ENCODE measurements at regions not wholly inside any gene's neighbourhood (a gene's known extent, or its start where the extent isn't known, plus 50 kb on each side); places are given as distances from the start of the nearest gene placed in this dataset.
"Not testable (repeated sequence)": the region's sequence is repeated elsewhere in the genome, so short reads cannot be mapped to it uniquely, and the experiment has no call there.

- TF ChIP-seq ZFX (IDR thresholded peaks at IDR 0.05; ENCODE audit: borderline replicate concordance) (no peak), CTCF (IDR thresholded peaks at IDR 0.05) (no peak)
- no peak overlapping the region for H3K27ac ChIP-seq
Observed at GRCh38 chr3:150327678-150328653, 80.1 kb upstream of the TSC22D2 start.

GRCh38 chr3:150324788-150325187, 83.3 kb upstream of the TSC22D2 start:
- TF ChIP-seq CTCF (IDR thresholded peaks at IDR 0.05) (no peak), ZFX (IDR thresholded peaks at IDR 0.05; ENCODE audit: borderline replicate concordance) (no peak)
- no peak overlapping the region for H3K27ac ChIP-seq

- H3K27ac ChIP-seq = no peak overlapping the region
- TF ChIP-seq CTCF (IDR thresholded peaks at IDR 0.05) (no peak), ZFX (IDR thresholded peaks at IDR 0.05; ENCODE audit: borderline replicate concordance) (no peak)
Observed at GRCh38 chr3:150324245-150324644, 83.9 kb upstream of the TSC22D2 start.

GRCh38 chr3:150323770-150324169, 84.3 kb upstream of the TSC22D2 start:
- no peak overlapping the region for H3K27ac ChIP-seq
- no peak for TF ChIP-seq CTCF (IDR thresholded peaks at IDR 0.05)
- TF ChIP-seq ZFX (IDR thresholded peaks at IDR 0.05; ENCODE audit: borderline replicate concordance) = no peak

- not testable (repeated sequence) for H3K27ac ChIP-seq
Observed at GRCh38 chr3:150323091-150323490, 85.0 kb upstream of the TSC22D2 start.

- H3K27ac ChIP-seq = not testable (repeated sequence)
Observed at GRCh38 chr3:150320971-150321370, 87.1 kb upstream of the TSC22D2 start.

GRCh38 chr3:150319900-150320299, 88.2 kb upstream of the TSC22D2 start:
- no peak for TF ChIP-seq CTCF (IDR thresholded peaks at IDR 0.05)
- no peak for TF ChIP-seq ZFX (IDR thresholded peaks at IDR 0.05; ENCODE audit: borderline replicate concordance)
- no peak overlapping the region for H3K27ac ChIP-seq

GRCh38 chr3:150317469-150317868, 90.6 kb upstream of the TSC22D2 start:
- no peak for TF ChIP-seq ZFX (IDR thresholded peaks at IDR 0.05; ENCODE audit: borderline replicate concordance)
- peak overlapping the region; percentile 29; the same call in 1 of the 2 replicates for H3K27ac ChIP-seq

- no peak overlapping the region for H3K27ac ChIP-seq
- TF ChIP-seq ZFX (IDR thresholded peaks at IDR 0.05; ENCODE audit: borderline replicate concordance) = no peak
- no peak for TF ChIP-seq CTCF (IDR thresholded peaks at IDR 0.05)
Observed at GRCh38 chr3:150315721-150316120, 92.4 kb upstream of the TSC22D2 start.

Data from 22Rv1 (cell line).